Spinal cord (tissue), 9 donors: ENCODE measurements at regions not wholly inside any gene's neighbourhood (a gene's known extent, or its start where the extent isn't known, plus 50 kb on each side); places are given as distances from the start of the nearest gene placed in this dataset.

Experiments used
- DNase-seq, 6 donors: peaks; one replicate each; pipeline versions ENCODE4 v3.0.0 to v3.0.0-alpha.2; 2013 to 2015; ENCODE audit warnings: low spot score in 6 of 6, low read depth in 4 of 6
- H3K27ac ChIP-seq: one replicate; pipeline ENCODE4 v1.5.1; 2013; ENCODE audit warnings: low read depth, low read length, control low read depth
- H3K27me3 ChIP-seq: one replicate; pipeline ENCODE4 v1.6.1; 2013; ENCODE audit warnings: low read length; ENCODE audit not compliant: control insufficient read depth, insufficient read depth
- H3K36me3 ChIP-seq: one replicate; pipeline ENCODE4 v1.6.1; 2013; ENCODE audit warnings: low read length; ENCODE audit not compliant: control insufficient read depth, insufficient read depth
- H3K4me1 ChIP-seq: one replicate; pipeline ENCODE4 v1.6.1; 2013; ENCODE audit warnings: low read length; ENCODE audit not compliant: control insufficient read depth, insufficient read depth
- H3K4me3 ChIP-seq: one replicate; pipeline ENCODE4 v1.5.1; 2013; ENCODE audit warnings: low read depth, low read length, control low read depth
- H3K9me3 ChIP-seq: one replicate; pipeline ENCODE4 v1.6.1; 2013; ENCODE audit warnings: low read length; ENCODE audit not compliant: control insufficient read depth, insufficient read depth
- WGBS: methylation state at CpG from one replicate; pipeline ENCODE4 v1.1.5; 2013; ENCODE audit warnings: missing lambda C conversion rate; ENCODE audit not compliant: insufficient coverage; 5-methylcytosine and 5-hydroxymethylcytosine counted together
- donor health status: healthy.

- no CpG with 5 or more reads among the region's 2 CpGs for WGBS
- H3K4me3 ChIP-seq: no peak overlapping the region
- no peaks in the 10 kb centered on the region for H3K27me3 ChIP-seq
- H3K4me1 ChIP-seq: no peaks in the 10 kb centered on the region
- DNase-seq: peak in 1 of 6 donors; percentile 14
- H3K36me3 ChIP-seq: no peaks in the 10 kb centered on the region
- H3K9me3 ChIP-seq: no peaks in the 10 kb centered on the region
- no peak overlapping the region for H3K27ac ChIP-seq
These were observed 239.1 kb downstream of the KCNS3 start for GRCh38 chr2:18117592-18117991.

GRCh38 chr2:18110222-18110621 is 231.8 kb downstream of the KCNS3 start:
- WGBS: 75% methylated on average over 3 of the region's 3 CpGs
- Histone ChIP-seq H3K9me3 (no peaks in the 10 kb centered on the region), H3K4me3 (no peak overlapping the region), H3K36me3 (no peaks in the 10 kb centered on the region), H3K27me3 (no peaks in the 10 kb centered on the region), H3K27ac (no peak overlapping the region), H3K4me1 (no peaks in the 10 kb centered on the region)
- peak in 1 of 6 donors; percentile 83 for DNase-seq

GRCh38 chr2:18106841-18107240 is 228.4 kb downstream of the KCNS3 start:
- DNase-seq: no peak

GRCh38 chr2:18105929-18106328 is 227.5 kb downstream of the KCNS3 start:
- H3K27me3 ChIP-seq: no peaks in the 10 kb centered on the region
- no peaks in the 10 kb centered on the region for H3K9me3 ChIP-seq
- no peak for DNase-seq
- no peaks in the 10 kb centered on the region for H3K36me3 ChIP-seq
- no peaks in the 10 kb centered on the region for H3K4me1 ChIP-seq
- WGBS: no CpG with 5 or more reads among the region's 1 CpG
- no peak overlapping the region for H3K4me3 ChIP-seq
- no peak overlapping the region for H3K27ac ChIP-seq

More at GRCh38 chr2:18106841-18107240, 228.4 kb downstream of the KCNS3 start:
- Histone ChIP-seq H3K4me3 (no peak overlapping the region), H3K27me3 (no peaks in the 10 kb centered on the region), H3K27ac (no peak overlapping the region), H3K9me3 (no peaks in the 10 kb centered on the region), H3K36me3 (no peaks in the 10 kb centered on the region), H3K4me1 (no peaks in the 10 kb centered on the region)
- 55% methylated on average over 1 of the region's 2 CpGs for WGBS

GRCh38 chr2:18104595-18105224 is 226.2 kb downstream of the KCNS3 start:
- no peak overlapping the region for H3K4me3 ChIP-seq
- peak in 1 of 6 donors; percentile 29 for DNase-seq
- H3K27me3 ChIP-seq: no peaks in the 10 kb centered on the region
- H3K9me3 ChIP-seq: no peaks in the 10 kb centered on the region
- 52% methylated on average over 2 of the region's 5 CpGs for WGBS
- no peaks in the 10 kb centered on the region for H3K4me1 ChIP-seq
- no peaks in the 10 kb centered on the region for H3K36me3 ChIP-seq
- peak overlapping the region; percentile 62 for H3K27ac ChIP-seq

GRCh38 chr2:18096836-18097405 is 218.5 kb downstream of the KCNS3 start:
- no CpG with 5 or more reads among the region's 4 CpGs for WGBS
- H3K27me3 ChIP-seq: no peaks in the 10 kb centered on the region

GRCh38 chr2:18094277-18094676 is 215.8 kb downstream of the KCNS3 start:
- Histone ChIP-seq H3K27ac (no peak overlapping the region), H3K4me1 (no peaks in the 10 kb centered on the region), H3K4me3 (no peak overlapping the region), H3K9me3 (peaks cover 1% of the 10 kb centered on the region), H3K27me3 (no peaks in the 10 kb centered on the region), H3K36me3 (no peaks in the 10 kb centered on the region)
- DNase-seq: no peak
- WGBS: 70% methylated on average over 2 of the region's 2 CpGs

More at GRCh38 chr2:18096836-18097405, 218.5 kb downstream of the KCNS3 start:
- Histone ChIP-seq H3K4me1 (no peaks in the 10 kb centered on the region), H3K9me3 (no peaks in the 10 kb centered on the region), H3K27ac (no peak overlapping the region), H3K4me3 (no peak overlapping the region), H3K36me3 (no peaks in the 10 kb centered on the region)
- DNase-seq: no peak

- Histone ChIP-seq H3K4me3 (no peak overlapping the region), H3K27me3 (no peaks in the 10 kb centered on the region), H3K27ac (no peak overlapping the region), H3K9me3 (peaks cover 1% of the 10 kb centered on the region), H3K4me1 (no peaks in the 10 kb centered on the region), H3K36me3 (no peaks in the 10 kb centered on the region)
- WGBS: 70% methylated on average over 1 of the region's 3 CpGs
- DNase-seq: no peak
These were observed 214.7 kb downstream of the KCNS3 start for GRCh38 chr2:18093196-18093595.

GRCh38 chr2:18092760-18093159 is 214.3 kb downstream of the KCNS3 start:
- Histone ChIP-seq H3K27me3 (no peaks in the 10 kb centered on the region), H3K27ac (no peak overlapping the region), H3K4me1 (no peaks in the 10 kb centered on the region), H3K36me3 (no peaks in the 10 kb centered on the region), H3K4me3 (no peak overlapping the region), H3K9me3 (peaks cover 1% of the 10 kb centered on the region)
- no peak for DNase-seq
- WGBS: no CpG with 5 or more reads among the region's 1 CpG

- Histone ChIP-seq H3K4me1 (no peaks in the 10 kb centered on the region), H3K9me3 (peaks cover 1% of the 10 kb centered on the region), H3K27me3 (no peaks in the 10 kb centered on the region), H3K36me3 (no peaks in the 10 kb centered on the region), H3K4me3 (no peak overlapping the region), H3K27ac (no peak overlapping the region)
- no peak for DNase-seq
These were observed 207.1 kb downstream of the KCNS3 start for GRCh38 chr2:18085593-18085992.
